IPS-NIHi7 (cell line): ENCODE measurements at regions not wholly inside any gene's neighbourhood (a gene's known extent, or its start where the extent isn't known, plus 50 kb on each side); places are given as distances from the start of the nearest gene placed in this dataset.

Source experiments
- DNase-seq: peaks from one replicate; pipeline ENCODE4 v3.0.0; 2012; ENCODE audit warnings: mixed read lengths; ENCODE audit errors: extremely low spot score

GRCh38 chr20:63128367-63128766 lies 87.6 kb downstream of the YTHDF1 start:
- no peak for DNase-seq

GRCh38 chr20:63127700-63128364 lies 88.1 kb downstream of the YTHDF1 start:
- no peak for DNase-seq

- DNase-seq = no peak
Measured at GRCh38 chr20:63126876-63127699, 88.8 kb downstream of the YTHDF1 start.

- no peak for DNase-seq
Measured at GRCh38 chr20:63125838-63126601, 89.9 kb downstream of the YTHDF1 start.

GRCh38 chr20:63125581-63125837 lies 90.4 kb downstream of the YTHDF1 start:
- DNase-seq = no peak

GRCh38 chr20:63124782-63125580 lies 91.0 kb downstream of the YTHDF1 start:
- DNase-seq = no peak

- DNase-seq = no peak
Measured at GRCh38 chr20:63124092-63124781, 91.7 kb downstream of the YTHDF1 start.

- no peak for DNase-seq
Measured at GRCh38 chr20:63123331-63123741, 92.6 kb downstream of the YTHDF1 start.

GRCh38 chr20:63122626-63123025 lies 93.3 kb downstream of the YTHDF1 start:
- DNase-seq = no peak

GRCh38 chr20:63121749-63122405 lies 94.1 kb downstream of the YTHDF1 start:
- no peak for DNase-seq

GRCh38 chr20:63121246-63121645 lies 94.7 kb downstream of the YTHDF1 start:
- DNase-seq = no peak

GRCh38 chr20:63120808-63121090 lies 95.2 kb downstream of the YTHDF1 start:
- DNase-seq = no peak

- DNase-seq = no peak
Measured at GRCh38 chr20:63119963-63120807, 95.7 kb downstream of the YTHDF1 start.

GRCh38 chr20:63119121-63119962 lies 96.6 kb downstream of the YTHDF1 start:
- no peak for DNase-seq

GRCh38 chr20:63118303-63119120 lies 97.4 kb downstream of the YTHDF1 start:
- no peak for DNase-seq

GRCh38 chr20:63117661-63118302 lies 98.1 kb downstream of the YTHDF1 start:
- no peak for DNase-seq

- DNase-seq = no peak
Measured at GRCh38 chr20:63117151-63117550, 98.8 kb downstream of the YTHDF1 start.
